AG04449 (cell line): ENCODE measurements at regions not wholly inside any gene's neighbourhood (a gene's known extent, or its start where the extent isn't known, plus 50 kb on each side); places are given as distances from the start of the nearest gene placed in this dataset.

Source experiments
- CTCF ChIA-PET: fragments of 350-600 bp; formaldehyde crosslinking; extraction: SDS; loops from one replicate; lab custom pipeline; 2021; ENCODE audit warnings: antibody characterized with exemption; lab: Yijun Ruan, JAX
- POLR2A ChIA-PET: fragments of 400-600, 350-600 bp; formaldehyde crosslinking; extraction: SDS; loops from one replicate; lab custom pipeline; 2020; ENCODE audit warnings: antibody characterized with exemption, inconsistent platforms; lab: Yijun Ruan, JAX
- DNase-seq: peaks from one replicate; pipeline ENCODE4 v3.0.0-alpha.2; 2010; ENCODE audit warnings: low read depth, low spot score
- H3K4me3 ChIP-seq: 2 replicates; pipeline ENCODE4 v1.5.1; 2011; ENCODE audit warnings: low read depth, mild to moderate bottlenecking, control low read depth, low read length
- CTCF ChIP-seq: IDR thresholded peaks from one replicate; pipeline ENCODE4 v1.5.1; 2011; ENCODE audit warnings: mild to moderate bottlenecking, moderate library complexity, low read length, control low read depth, inconsistent platforms; ENCODE audit not compliant: insufficient read depth; ENCODE audit errors: missing control alignments

- DNase-seq: no peak
- no peak for TF ChIP-seq CTCF
- ChIA-PET CTCF (interaction anchor here (1.5 kb wide), 1 partner anchor 15 kb away, joined by 7 read pairs; no protein-coding TSS in a partner anchor), POLR2A (no interaction called here)
- no peak overlapping the region for H3K4me3 ChIP-seq
Measured at GRCh38 chr2:152875701-152876695, 157.6 kb downstream of the ARL6IP6 start.

- DNase-seq: no peak
- ChIA-PET POLR2A (no interaction called here), CTCF (interaction anchor here (1.5 kb wide), 1 partner anchor 14 kb away, joined by 7 read pairs; no protein-coding TSS in a partner anchor)
- TF ChIP-seq CTCF: no peak
- H3K4me3 ChIP-seq: no peak overlapping the region
Measured at GRCh38 chr2:152874955-152875354, 156.5 kb downstream of the ARL6IP6 start.

- TF ChIP-seq CTCF: no peak
- H3K4me3 ChIP-seq: no peak overlapping the region
- CTCF ChIA-PET: interaction anchor here (0.8 kb wide), 1 partner anchor 129 kb away, joined by 4 read pairs; no protein-coding TSS in a partner anchor
- POLR2A ChIA-PET: no interaction called here
- no peak for DNase-seq
Measured at GRCh38 chr2:152870239-152870638, 151.8 kb downstream of the ARL6IP6 start.

GRCh38 chr2:152867397-152867796 is 149.0 kb downstream of the ARL6IP6 start:
- no peak overlapping the region for H3K4me3 ChIP-seq
- DNase-seq: no peak
- ChIA-PET POLR2A (interaction anchor here (0.5 kb wide), 1 partner anchor 42 kb away, joined by 6 read pairs; no protein-coding TSS in a partner anchor), CTCF (no interaction called here)
- no peak for TF ChIP-seq CTCF

- ChIA-PET CTCF (no interaction called here), POLR2A (no interaction called here)
- no peak overlapping the region for H3K4me3 ChIP-seq
- no peak for TF ChIP-seq CTCF
- DNase-seq: no peak
Measured at GRCh38 chr2:152864601-152865149, 146.3 kb downstream of the ARL6IP6 start.

- TF ChIP-seq CTCF: no peak
- no peak overlapping the region for H3K4me3 ChIP-seq
- ChIA-PET CTCF (no interaction called here), POLR2A (no interaction called here)
- no peak for DNase-seq
Measured at GRCh38 chr2:152863826-152864225, 145.4 kb downstream of the ARL6IP6 start.
